Endothelial cell of umbilical vein (primary cell): ENCODE measurements at regions not wholly inside any gene's neighbourhood (a gene's known extent, or its start where the extent isn't known, plus 50 kb on each side); places are given as distances from the start of the nearest gene placed in this dataset.

Experiments
- BruUV-seq: library from RNA; stranded (reverse); fragments of 400-500 nt; replicated peaks from 2 replicates; lab custom pipeline; 2021; lab: Mats Ljungman, UMichigan
- CTCF ChIA-PET: fragments of 300-600, 350-600 bp; sonication (Branson Sonifier 250); formaldehyde crosslinking; loops from one replicate; lab custom pipeline; 2021; ENCODE audit warnings: antibody characterized with exemption, inconsistent platforms; lab: Charles Lee
- POLR2A ChIA-PET: fragments of 300-600, 350-600 bp; sonication (Branson Sonifier 250); formaldehyde crosslinking; loops from one replicate; lab custom pipeline; 2021; ENCODE audit warnings: antibody characterized with exemption, inconsistent platforms; lab: Charles Lee
- DNase-seq: peaks from one replicate; pipeline ENCODE4 v3.0.0-alpha.2; 2011; ENCODE audit warnings: low read depth, low spot score
- FAIRE-seq: peaks from 2 replicates; lab custom pipeline; 2011; peaks lifted over from hg19 to GRCh38; lab: Jason Lieb, UNC
- H2AFZ ChIP-seq: 2 replicates; pipeline ENCODE4 v1.6.0; 2012; ENCODE audit warnings: low read depth, low read length, control low read depth, inconsistent platforms
- H3K27ac ChIP-seq: 2 replicates; pipeline ENCODE4 v1.5.1; 2011; ENCODE audit warnings: low read depth, mild to moderate bottlenecking, control low read depth, low read length, moderate library complexity; ENCODE audit not compliant: insufficient read depth
- H3K27me3 ChIP-seq, 2 experiments: 2 replicates each; pipeline versions ENCODE4 v1.6.0 to v1.6.1; 2011; ENCODE audit warnings: low read length in 2 of 2, mixed read lengths in 1 of 2; ENCODE audit not compliant: control insufficient read depth in 2 of 2, insufficient read depth in 2 of 2
- H3K36me3 ChIP-seq, 2 experiments: 2 replicates in 1 of 2; 3 replicates in 1 of 2; pipeline ENCODE4 v1.5.1; 2011; ENCODE audit warnings: low read length in 2 of 2, mild to moderate bottlenecking in 1 of 2, moderate library complexity in 1 of 2; ENCODE audit not compliant: control insufficient read depth in 2 of 2, insufficient read depth in 2 of 2; ENCODE audit errors: extremely low read depth in 1 of 2
- H3K4me1 ChIP-seq: 3 replicates; pipeline ENCODE4 v1.5.1; 2011; ENCODE audit warnings: mild to moderate bottlenecking, low read length; ENCODE audit not compliant: control insufficient read depth, insufficient read depth; ENCODE audit errors: extremely low read depth
- H3K4me2 ChIP-seq: 2 replicates; pipeline ENCODE4 v1.6.1; 2011; ENCODE audit warnings: low read length, control low read depth, mixed read lengths; ENCODE audit not compliant: insufficient read depth
- H3K4me3 ChIP-seq, 3 experiments: fragments of 200-600 bp in 1 of 3; sonication (generic), shearing (Covaris generic) in 1 of 3; replicated peaks in 1 of 3; 2 replicates each; pipeline ENCODE4 v1.5.1; 2011 to 2016; ENCODE audit warnings: control low read depth in 3 of 3, low read length in 3 of 3, mild to moderate bottlenecking in 2 of 3, inconsistent platforms in 1 of 3, low read depth in 1 of 3, moderate library complexity in 1 of 3; ENCODE audit not compliant: insufficient read depth in 1 of 3
- H3K79me2 ChIP-seq: 2 replicates; pipeline ENCODE4 v1.6.0; 2012; ENCODE audit warnings: low read length, inconsistent platforms; ENCODE audit not compliant: control insufficient read depth, insufficient read depth
- H3K9ac ChIP-seq: replicated peaks from 2 replicates; pipeline ENCODE3; 2011; ENCODE audit warnings: low read length, control low read depth; ENCODE audit not compliant: insufficient read depth; ENCODE audit errors: extremely low read depth
- H3K9me1 ChIP-seq: replicated peaks from 3 replicates; pipeline ENCODE4 v1.6.0; 2011; ENCODE audit warnings: mild to moderate bottlenecking, low read length; ENCODE audit not compliant: control insufficient read depth, insufficient read depth; ENCODE audit errors: extremely low read depth
- H3K9me3 ChIP-seq: replicated peaks from 2 replicates; pipeline ENCODE4 v1.5.1; 2012; ENCODE audit warnings: low read length, inconsistent platforms; ENCODE audit not compliant: control insufficient read depth, insufficient read depth
- H4K20me1 ChIP-seq: replicated peaks from 2 replicates; pipeline ENCODE3; 2011; ENCODE audit warnings: mild to moderate bottlenecking, low read length; ENCODE audit not compliant: control insufficient read depth, insufficient read depth; ENCODE audit errors: extremely low read depth
- EZH2 ChIP-seq: IDR thresholded peaks from 2 replicates; pipeline ENCODE4 v1.6.1; 2012; ENCODE audit warnings: borderline replicate concordance, low read depth, mild to moderate bottlenecking, moderate library complexity, low read length, inconsistent platforms; ENCODE audit not compliant: severe bottlenecking
- FOS ChIP-seq: IDR thresholded peaks from 2 replicates; pipeline ENCODE4 v1.6.1; 2011; ENCODE audit warnings: mild to moderate bottlenecking, low read length, moderate library complexity, borderline replicate concordance; ENCODE audit not compliant: insufficient read depth
- GATA2 ChIP-seq: IDR thresholded peaks from 2 replicates; pipeline ENCODE4 v1.7.0; 2011; ENCODE audit warnings: low read depth, mild to moderate bottlenecking, moderate library complexity, mixed read lengths, low read length; ENCODE audit not compliant: insufficient read length, insufficient read depth
- JUN ChIP-seq: IDR thresholded peaks from 2 replicates; pipeline ENCODE4 v1.6.1; 2011; ENCODE audit warnings: borderline replicate concordance, low read depth; ENCODE audit not compliant: insufficient read length, insufficient read depth
- MAX ChIP-seq: IDR thresholded peaks from 2 replicates; pipeline ENCODE4 v1.6.1; 2011; ENCODE audit not compliant: insufficient read depth, insufficient read length
- MYC ChIP-seq: IDR thresholded peaks from one replicate; pipeline ENCODE4 v1.6.1; 2011; ENCODE audit warnings: mild to moderate bottlenecking, low read depth, low read length
- POLR2A ChIP-seq: IDR thresholded peaks from 2 replicates; pipeline ENCODE4 v1.6.1; 2012; ENCODE audit warnings: low read depth, mild to moderate bottlenecking, control low read depth, low read length
- POLR2AphosphoS5 ChIP-seq: IDR thresholded peaks from 2 replicates; pipeline ENCODE4 v1.6.1; 2012; ENCODE audit warnings: low read depth, mild to moderate bottlenecking, control low read depth, low read length, moderate library complexity; ENCODE audit not compliant: insufficient read depth
- dilution Hi-C: fragments of 300-500 bp; cut with MboI; formaldehyde crosslinking; loops from one replicate; pipeline ENCODE4 v1.15.0; 2019; ENCODE audit warnings: low sequenced_read_pairs; ENCODE audit not compliant: extremely low pct_ligation_motif_present
- intact Hi-C: fragments of 100-400 bp; cut with micrococcal nuclease; formaldehyde crosslinking; loops from one replicate; pipeline ENCODE4 v1.10.0; 2022
- TF ChIP-seq, protein P1 (sequence below), 2 donors: IDR thresholded peaks; 1 replicate in 1 of 2; 2 replicates in 1 of 2; pipeline ENCODE4 v1.5.1; 2011; ENCODE audit warnings: low read length in 2 of 2, mild to moderate bottlenecking in 2 of 2, moderate library complexity in 2 of 2, control low read depth in 1 of 2, inconsistent platforms in 1 of 2, low read depth in 1 of 2; ENCODE audit not compliant: insufficient read depth in 1 of 2; ENCODE audit errors: extremely low read depth in 1 of 2

GRCh38 chr5:1638658-1639400, 115.1 kb upstream of the LPCAT1 start:
- no peak for TF ChIP-seq MYC
- TF ChIP-seq POLR2A = no peak
- intact Hi-C loops (no loop called here), dilution Hi-C loops (no loop called here)
- Histone ChIP-seq H3K27ac (no peak overlapping the region), H3K27me3 (peaks cover 5 to 6% of the 10 kb centered on the region in 2 experiments), H3K4me3 (no peak overlapping the region), H3K9me1 (no peaks in the 10 kb centered on the region), H2AFZ (no peak overlapping the region), H3K9me3 (no peaks in the 10 kb centered on the region), H3K79me2 (no peaks in the 10 kb centered on the region), H3K4me1 (peaks cover 3% of the 10 kb centered on the region), H3K9ac (no peak overlapping the region), H4K20me1 (no peaks in the 10 kb centered on the region), H3K36me3 (no peaks in the 10 kb centered on the region), H3K4me2 (no peak overlapping the region)
- FAIRE-seq (no peak), DNase-seq (no peak)
- CTCF ChIA-PET = interaction anchor here (1.1 kb wide), 1 partner anchor 159 kb away, joined by 3 read pairs; no protein-coding TSS in a partner anchor
- POLR2A ChIA-PET = no interaction called here
- BruUV-seq = no TSS peak

- Histone ChIP-seq H3K9me1 (no peaks in the 10 kb centered on the region), H3K4me1 (peaks cover 3% of the 10 kb centered on the region), H3K9ac (no peak overlapping the region), H3K9me3 (no peaks in the 10 kb centered on the region), H3K27ac (no peak overlapping the region), H4K20me1 (no peaks in the 10 kb centered on the region), H3K36me3 (no peaks in the 10 kb centered on the region), H3K27me3 (no peaks in the 10 kb centered on the region), H3K79me2 (no peaks in the 10 kb centered on the region), H2AFZ (no peak overlapping the region), H3K4me2 (no peak overlapping the region), H3K4me3 (no peak overlapping the region)
- TF ChIP-seq EZH2 (no peak), MAX (no peak), MYC (no peak), JUN (no peak), FOS (no peak), POLR2A (no peak), GATA2 (no peak), POLR2AphosphoS5 (no peak)
- TF ChIP-seq, protein P1, sequence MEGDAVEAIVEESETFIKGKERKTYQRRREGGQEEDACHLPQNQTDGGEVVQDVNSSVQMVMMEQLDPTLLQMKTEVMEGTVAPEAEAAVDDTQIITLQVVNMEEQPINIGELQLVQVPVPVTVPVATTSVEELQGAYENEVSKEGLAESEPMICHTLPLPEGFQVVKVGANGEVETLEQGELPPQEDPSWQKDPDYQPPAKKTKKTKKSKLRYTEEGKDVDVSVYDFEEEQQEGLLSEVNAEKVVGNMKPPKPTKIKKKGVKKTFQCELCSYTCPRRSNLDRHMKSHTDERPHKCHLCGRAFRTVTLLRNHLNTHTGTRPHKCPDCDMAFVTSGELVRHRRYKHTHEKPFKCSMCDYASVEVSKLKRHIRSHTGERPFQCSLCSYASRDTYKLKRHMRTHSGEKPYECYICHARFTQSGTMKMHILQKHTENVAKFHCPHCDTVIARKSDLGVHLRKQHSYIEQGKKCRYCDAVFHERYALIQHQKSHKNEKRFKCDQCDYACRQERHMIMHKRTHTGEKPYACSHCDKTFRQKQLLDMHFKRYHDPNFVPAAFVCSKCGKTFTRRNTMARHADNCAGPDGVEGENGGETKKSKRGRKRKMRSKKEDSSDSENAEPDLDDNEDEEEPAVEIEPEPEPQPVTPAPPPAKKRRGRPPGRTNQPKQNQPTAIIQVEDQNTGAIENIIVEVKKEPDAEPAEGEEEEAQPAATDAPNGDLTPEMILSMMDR (IDR thresholded peaks at IDR 0.05; ENCODE audit: extremely low read depth in 1 of 2, insufficient read depth in 1 of 2, low read depth in 1 of 2, low read length in 2 of 2) = no peak
- ChIA-PET POLR2A (no interaction called here), CTCF (no interaction called here)
- no peak for FAIRE-seq
- intact Hi-C loops (no loop called here), dilution Hi-C loops (no loop called here)
- no TSS peak for BruUV-seq
- DNase-seq = no peak
Measured at GRCh38 chr5:1637639-1638481, 114.1 kb upstream of the LPCAT1 start.
